ENCODE measurements at regions not wholly inside any gene's neighbourhood (a gene's known extent, or its start where the extent isn't known, plus 50 kb on each side); places are given as distances from the start of the nearest gene placed in this dataset.

- no peak for DNase-seq
Measured at GRCh38 chr1:226816576-226816975, 53.8 kb upstream of the PSEN2 start.

GRCh38 chr1:226814751-226815537 is 55.5 kb upstream of the PSEN2 start:
- peak; percentile 28 for DNase-seq

GRCh38 chr1:226813671-226814591 is 56.5 kb upstream of the PSEN2 start:
- no peak for DNase-seq

- DNase-seq = no peak
Measured at GRCh38 chr1:226810681-226811080, 59.7 kb upstream of the PSEN2 start.

GRCh38 chr1:226809785-226810571 is 60.4 kb upstream of the PSEN2 start:
- DNase-seq = no peak

GRCh38 chr1:226808501-226808900 is 61.9 kb upstream of the PSEN2 start:
- no peak for DNase-seq

- DNase-seq = no peak
Measured at GRCh38 chr1:226806988-226807387, 63.4 kb upstream of the PSEN2 start.

- peak; percentile 86 for DNase-seq
Measured at GRCh38 chr1:226804907-226805759, 65.3 kb upstream of the PSEN2 start.

- DNase-seq = no peak
Measured at GRCh38 chr1:226800763-226801380, 61.8 kb upstream of the ITPKB start.

- no peak for DNase-seq
Measured at GRCh38 chr1:226799634-226800281, 60.7 kb upstream of the ITPKB start.

- peak; percentile 66 for DNase-seq
Measured at GRCh38 chr1:226798427-226799411, 59.6 kb upstream of the ITPKB start.

- no peak for DNase-seq
Measured at GRCh38 chr1:226797151-226797550, 58.1 kb upstream of the ITPKB start.

GRCh38 chr1:226793620-226794276 is 54.7 kb upstream of the ITPKB start:
- DNase-seq = no peak

GRCh38 chr1:226792368-226792767 is 53.3 kb upstream of the ITPKB start:
- no peak for DNase-seq

- no peak for DNase-seq
Measured at GRCh38 chr1:226790545-226791181, 51.6 kb upstream of the ITPKB start.

GRCh38 chr1:226788965-226789364 is 49.9 kb upstream of the ITPKB start:
- DNase-seq = no peak
